ENCODE measurements at regions not wholly inside any gene's neighbourhood (a gene's known extent, or its start where the extent isn't known, plus 50 kb on each side); places are given as distances from the start of the nearest gene placed in this dataset.

GRCh38 chr12:127191129-127191528 is 1075.8 kb upstream of the TMEM132C start:
- H3K27me3 ChIP-seq (replicated peaks in 2 of 5; ENCODE audit: control insufficient read depth in 4 of 5, insufficient read depth in 5 of 5, low read length in 4 of 5): no peaks in the 10 kb centered on the region
- WGBS (ENCODE audit: insufficient coverage): 88% methylated on average over 1 of the region's 2 CpGs
- H3K36me3 ChIP-seq (ENCODE audit: control insufficient read depth in 4 of 4, insufficient read depth in 4 of 4, low read length in 3 of 4): no peaks in the 10 kb centered on the region
- H3K9me3 ChIP-seq (ENCODE audit: control extremely low read depth in 1 of 5, control insufficient read depth in 4 of 5, insufficient read depth in 2 of 5, low read depth in 1 of 5, low read length in 4 of 5): peaks cover 0 to 4% (median 1%) of the 10 kb centered on the region in 5 experiments
- no peak for DNase-seq
- H3K4me1 ChIP-seq (ENCODE audit: control extremely low read depth in 1 of 4, control insufficient read depth in 4 of 4, insufficient read depth in 4 of 4, low read length in 3 of 4): no peaks in the 10 kb centered on the region
- ChIA-PET POLR2A (no interaction called here), CTCF (no interaction called here)
- no peak overlapping the region for H3K4me3 ChIP-seq (ENCODE audit: control insufficient read depth in 1 of 7, extremely low read depth in 1 of 7, insufficient read depth in 4 of 7, low read depth in 2 of 7, low read length in 6 of 7)
- H3K27ac ChIP-seq (ENCODE audit: insufficient read depth in 1 of 2, low read depth in 1 of 2, low read length in 2 of 2, poor library complexity in 1 of 2, severe bottlenecking in 2 of 2): no peak overlapping the region

DNA sequence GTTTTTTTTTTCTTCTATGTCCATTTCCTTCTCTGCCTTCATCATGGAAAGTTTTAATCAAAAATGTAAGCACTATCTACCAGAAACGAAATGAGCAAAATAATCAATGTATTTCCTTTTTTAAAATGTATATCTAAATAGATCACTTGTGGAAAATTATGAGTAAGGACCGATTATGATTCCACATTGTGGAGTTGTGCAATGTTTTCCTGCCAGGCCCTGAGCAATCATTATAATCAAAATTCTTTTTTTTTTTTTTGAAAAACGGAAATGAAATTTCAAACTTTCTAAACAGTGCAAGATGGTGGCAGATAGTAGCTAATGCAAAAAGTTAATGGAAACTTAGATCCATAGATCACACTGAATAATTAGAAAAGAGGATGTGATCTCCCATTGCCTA is 1074.6 kb upstream of the TMEM132C start:
- no peaks in the 10 kb centered on the region for H3K4me1 ChIP-seq (ENCODE audit: control extremely low read depth in 1 of 4, control insufficient read depth in 4 of 4, insufficient read depth in 4 of 4, low read length in 3 of 4)
- ChIA-PET CTCF (interaction anchor here (1.6 kb wide), 1 partner anchor 84 kb away, joined by 3 read pairs; no protein-coding TSS in a partner anchor), POLR2A (no interaction called here)
- H3K27me3 ChIP-seq (replicated peaks in 2 of 5; ENCODE audit: control insufficient read depth in 4 of 5, insufficient read depth in 5 of 5, low read length in 4 of 5): no peaks in the 10 kb centered on the region
- no peak overlapping the region for H3K4me3 ChIP-seq (ENCODE audit: control insufficient read depth in 1 of 7, extremely low read depth in 1 of 7, insufficient read depth in 4 of 7, low read depth in 2 of 7, low read length in 6 of 7)
- peaks cover 0 to 4% (median 1%) of the 10 kb centered on the region in 5 experiments for H3K9me3 ChIP-seq (ENCODE audit: control extremely low read depth in 1 of 5, control insufficient read depth in 4 of 5, insufficient read depth in 2 of 5, low read depth in 1 of 5, low read length in 4 of 5)
- no peaks in the 10 kb centered on the region for H3K36me3 ChIP-seq (ENCODE audit: control insufficient read depth in 4 of 4, insufficient read depth in 4 of 4, low read length in 3 of 4)
- WGBS (ENCODE audit: insufficient coverage): no CpG with 5 or more reads among the region's 3 CpGs
- DNase-seq: no peak
- no peak overlapping the region for H3K27ac ChIP-seq (ENCODE audit: insufficient read depth in 1 of 2, low read depth in 1 of 2, low read length in 2 of 2, poor library complexity in 1 of 2, severe bottlenecking in 2 of 2)

DNA sequence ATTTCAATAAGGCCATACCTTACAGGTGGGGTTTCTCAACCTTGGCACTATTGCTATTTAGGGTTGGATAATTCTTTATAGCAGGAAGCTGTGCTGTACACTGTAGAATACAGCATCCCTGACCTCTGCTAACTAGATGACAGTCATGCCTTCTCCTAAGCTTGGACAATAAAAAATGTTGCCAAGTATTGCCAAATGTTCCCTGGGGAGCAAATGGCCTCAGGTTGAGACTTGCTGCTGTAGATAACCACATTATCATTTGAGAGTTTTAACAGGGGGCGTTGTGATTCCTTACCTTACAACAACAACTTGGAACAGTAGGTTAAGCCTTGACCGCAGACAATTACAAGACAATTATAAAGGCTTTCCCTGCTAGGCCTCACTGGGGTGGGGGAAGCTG is 1073.6 kb upstream of the TMEM132C start:
- ChIA-PET POLR2A (no interaction called here), CTCF (interaction anchor here (1.6 kb wide), 1 partner anchor 85 kb away, joined by 3 read pairs; no protein-coding TSS in a partner anchor)
- Histone ChIP-seq H3K4me3 (ENCODE audit: control insufficient read depth in 1 of 7, extremely low read depth in 1 of 7, insufficient read depth in 4 of 7, low read depth in 2 of 7, low read length in 6 of 7) (no peak overlapping the region), H3K27ac (ENCODE audit: insufficient read depth in 1 of 2, low read depth in 1 of 2, low read length in 2 of 2, poor library complexity in 1 of 2, severe bottlenecking in 2 of 2) (no peak overlapping the region), H3K36me3 (ENCODE audit: control insufficient read depth in 4 of 4, insufficient read depth in 4 of 4, low read length in 3 of 4) (no peaks in the 10 kb centered on the region), H3K4me1 (ENCODE audit: control extremely low read depth in 1 of 4, control insufficient read depth in 4 of 4, insufficient read depth in 4 of 4, low read length in 3 of 4) (no peaks in the 10 kb centered on the region), H3K9me3 (ENCODE audit: control extremely low read depth in 1 of 5, control insufficient read depth in 4 of 5, insufficient read depth in 2 of 5, low read depth in 1 of 5, low read length in 4 of 5) (peaks cover 0 to 4% (median 1%) of the 10 kb centered on the region in 5 experiments), H3K27me3 (replicated peaks in 2 of 5; ENCODE audit: control insufficient read depth in 4 of 5, insufficient read depth in 5 of 5, low read length in 4 of 5) (no peaks in the 10 kb centered on the region)
- 100% methylated on average over 2 of the region's 2 CpGs for WGBS (ENCODE audit: insufficient coverage)
- DNase-seq: no peak

GRCh38 chr12:127194176-127194575 is 1072.8 kb upstream of the TMEM132C start:
- WGBS (ENCODE audit: insufficient coverage): 89% methylated on average over 2 of the region's 3 CpGs
- CTCF ChIA-PET: interaction anchor here (1.6 kb wide), 1 partner anchor 86 kb away, joined by 3 read pairs; no protein-coding TSS in a partner anchor
- no peaks in the 10 kb centered on the region for H3K4me1 ChIP-seq (ENCODE audit: control extremely low read depth in 1 of 4, control insufficient read depth in 4 of 4, insufficient read depth in 4 of 4, low read length in 3 of 4)

GRCh38 chr12:127205781-127206555 is 1061.0 kb upstream of the TMEM132C start:
- no peak overlapping the region for H3K27ac ChIP-seq (ENCODE audit: insufficient read depth in 1 of 2, low read depth in 1 of 2, low read length in 2 of 2, poor library complexity in 1 of 2, severe bottlenecking in 2 of 2)
- H3K4me1 ChIP-seq (ENCODE audit: control extremely low read depth in 1 of 4, control insufficient read depth in 4 of 4, insufficient read depth in 4 of 4, low read length in 3 of 4): no peaks in the 10 kb centered on the region
- ChIA-PET POLR2A (no interaction called here), CTCF (no interaction called here)
- no peak for DNase-seq
- no peak overlapping the region for H3K4me3 ChIP-seq (ENCODE audit: control insufficient read depth in 1 of 7, extremely low read depth in 1 of 7, insufficient read depth in 4 of 7, low read depth in 2 of 7, low read length in 6 of 7)
- no peaks in the 10 kb centered on the region for H3K9me3 ChIP-seq (ENCODE audit: control extremely low read depth in 1 of 5, control insufficient read depth in 4 of 5, insufficient read depth in 2 of 5, low read depth in 1 of 5, low read length in 4 of 5)
- WGBS (ENCODE audit: insufficient coverage): 100% methylated on average over 1 of the region's 3 CpGs
- H3K36me3 ChIP-seq (ENCODE audit: control insufficient read depth in 4 of 4, insufficient read depth in 4 of 4, low read length in 3 of 4): no peaks in the 10 kb centered on the region
- H3K27me3 ChIP-seq (replicated peaks in 2 of 5; ENCODE audit: control insufficient read depth in 4 of 5, insufficient read depth in 5 of 5, low read length in 4 of 5): no peaks in the 10 kb centered on the region

More at GRCh38 chr12:127194176-127194575, 1072.8 kb upstream of the TMEM132C start:
- no peak overlapping the region for H3K4me3 ChIP-seq (ENCODE audit: control insufficient read depth in 1 of 7, extremely low read depth in 1 of 7, insufficient read depth in 4 of 7, low read depth in 2 of 7, low read length in 6 of 7)
- no peaks in the 10 kb centered on the region for H3K36me3 ChIP-seq (ENCODE audit: control insufficient read depth in 4 of 4, insufficient read depth in 4 of 4, low read length in 3 of 4)
- H3K9me3 ChIP-seq (ENCODE audit: control extremely low read depth in 1 of 5, control insufficient read depth in 4 of 5, insufficient read depth in 2 of 5, low read depth in 1 of 5, low read length in 4 of 5): peaks cover 0 to 4% (median 1%) of the 10 kb centered on the region in 5 experiments
- H3K27me3 ChIP-seq (replicated peaks in 2 of 5; ENCODE audit: control insufficient read depth in 4 of 5, insufficient read depth in 5 of 5, low read length in 4 of 5): no peaks in the 10 kb centered on the region
- no peak overlapping the region for H3K27ac ChIP-seq (ENCODE audit: insufficient read depth in 1 of 2, low read depth in 1 of 2, low read length in 2 of 2, poor library complexity in 1 of 2, severe bottlenecking in 2 of 2)
- POLR2A ChIA-PET: no interaction called here
- DNase-seq: no peak

DNA sequence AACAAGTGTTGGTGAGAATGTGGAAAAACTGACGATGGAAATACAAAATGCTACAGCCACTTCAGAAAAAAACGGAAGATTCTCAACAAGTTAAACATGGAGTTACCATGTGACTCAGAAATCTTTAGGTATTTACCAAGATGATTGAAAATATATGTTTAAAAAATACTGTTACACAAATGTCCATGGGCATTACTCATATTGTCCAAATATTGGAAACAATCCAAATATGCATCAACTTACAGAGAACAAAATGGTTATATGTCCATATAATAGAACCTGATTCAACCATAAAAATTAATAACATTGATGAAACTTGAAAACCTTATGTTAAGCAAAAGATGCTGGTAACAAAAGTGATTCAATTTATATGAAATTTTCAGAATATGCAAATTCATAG is 1057.7 kb upstream of the TMEM132C start:
- POLR2A ChIA-PET: no interaction called here
- Histone ChIP-seq H3K4me1 (ENCODE audit: control extremely low read depth in 1 of 4, control insufficient read depth in 4 of 4, insufficient read depth in 4 of 4, low read length in 3 of 4) (no peaks in the 10 kb centered on the region), H3K27ac (ENCODE audit: insufficient read depth in 1 of 2, low read depth in 1 of 2, low read length in 2 of 2, poor library complexity in 1 of 2, severe bottlenecking in 2 of 2) (no peak overlapping the region), H3K4me3 (ENCODE audit: control insufficient read depth in 1 of 7, extremely low read depth in 1 of 7, insufficient read depth in 4 of 7, low read depth in 2 of 7, low read length in 6 of 7) (no peak overlapping the region), H3K27me3 (replicated peaks in 2 of 5; ENCODE audit: control insufficient read depth in 4 of 5, insufficient read depth in 5 of 5, low read length in 4 of 5) (no peaks in the 10 kb centered on the region), H3K36me3 (ENCODE audit: control insufficient read depth in 4 of 4, insufficient read depth in 4 of 4, low read length in 3 of 4) (no peaks in the 10 kb centered on the region), H3K9me3 (ENCODE audit: control extremely low read depth in 1 of 5, control insufficient read depth in 4 of 5, insufficient read depth in 2 of 5, low read depth in 1 of 5, low read length in 4 of 5) (no peaks in the 10 kb centered on the region)
- CTCF ChIA-PET: no interaction called here
- no CpG with 5 or more reads among the region's 2 CpGs for WGBS (ENCODE audit: insufficient coverage)
- no peak for DNase-seq

GRCh38 chr12:127214186-127214585 is 1052.8 kb upstream of the TMEM132C start:
- DNase-seq: no peak
- ChIA-PET POLR2A (no interaction called here), CTCF (no interaction called here)
- Histone ChIP-seq H3K36me3 (ENCODE audit: control insufficient read depth in 4 of 4, insufficient read depth in 4 of 4, low read length in 3 of 4) (no peaks in the 10 kb centered on the region), H3K27me3 (replicated peaks in 2 of 5; ENCODE audit: control insufficient read depth in 4 of 5, insufficient read depth in 5 of 5, low read length in 4 of 5) (no peaks in the 10 kb centered on the region), H3K9me3 (ENCODE audit: control extremely low read depth in 1 of 5, control insufficient read depth in 4 of 5, insufficient read depth in 2 of 5, low read depth in 1 of 5, low read length in 4 of 5) (no peaks in the 10 kb centered on the region), H3K27ac (ENCODE audit: insufficient read depth in 1 of 2, low read depth in 1 of 2, low read length in 2 of 2, poor library complexity in 1 of 2, severe bottlenecking in 2 of 2) (no peak overlapping the region), H3K4me1 (ENCODE audit: control extremely low read depth in 1 of 4, control insufficient read depth in 4 of 4, insufficient read depth in 4 of 4, low read length in 3 of 4) (no peaks in the 10 kb centered on the region), H3K4me3 (ENCODE audit: control insufficient read depth in 1 of 7, extremely low read depth in 1 of 7, insufficient read depth in 4 of 7, low read depth in 2 of 7, low read length in 6 of 7) (no peak overlapping the region)
- WGBS (ENCODE audit: insufficient coverage): 85% methylated on average over 3 of the region's 3 CpGs

Data from common myeloid progenitor, CD34-positive (primary cell).